HCT116 (cell line): ENCODE measurements at regions not wholly inside any gene's neighbourhood (a gene's known extent, or its start where the extent isn't known, plus 50 kb on each side); places are given as distances from the start of the nearest gene placed in this dataset.

Experiments used
- ATAC-seq: fragments of 200-7000 bp; cut with Tn5 transposase; 2 replicates; pipeline ENCODE4 v1.9.1; 2020; ENCODE audit warnings: mild to moderate bottlenecking, moderate library complexity
- BruUV-seq: library from RNA; stranded (reverse); fragments of 400-500 nt; replicated peaks from 2 replicates; lab custom pipeline; 2021; lab: Mats Ljungman, UMichigan
- CTCF ChIA-PET: fragments of 300-600 bp; sonication (Branson Sonifier 250); formaldehyde crosslinking; loops from one replicate; lab custom pipeline; 2021; ENCODE audit warnings: antibody characterized with exemption; lab: Charles Lee
- POLR2A ChIA-PET: fragments of 300-600, 350-600 bp; sonication (Branson Sonifier 250); formaldehyde crosslinking; loops from one replicate; lab custom pipeline; 2021; ENCODE audit warnings: antibody characterized with exemption; lab: Charles Lee
- RAD21 ChIA-PET, 2 experiments: fragments of 300-600 bp; sonication (Branson Sonifier 250); formaldehyde crosslinking; loops; one replicate each; lab custom pipeline; 2023; ENCODE audit warnings: low total read pairs in 2 of 2; ENCODE audit not compliant: uncharacterized antibody in 2 of 2, unreplicated experiment in 2 of 2, low non-redundant PET in 1 of 2; lab: Charles Lee
- DNase-seq: peaks from one replicate; pipeline ENCODE4 v3.0.0-alpha.2; 2010; ENCODE audit warnings: low read depth, low spot score
- H2AFZ ChIP-seq: fragments of 200-600 bp; shearing (Covaris generic), sonication (generic); 2 replicates; pipeline ENCODE4 v1.6.1; 2017; ENCODE audit warnings: low read depth, mixed run types, mixed read lengths, antibody characterized with exemption, low read length; ENCODE audit not compliant: poor library complexity, severe bottlenecking
- H3K27ac ChIP-seq: 2 replicates; pipeline ENCODE4 v1.5.1; 2012; ENCODE audit warnings: low read depth, low read length
- H3K27me3 ChIP-seq: fragments of 200-600 bp; sonication (generic); 2 replicates; pipeline ENCODE4 v1.6.1; 2016; ENCODE audit warnings: mixed run types, low read length, mixed read lengths; ENCODE audit not compliant: insufficient read depth
- H3K36me3 ChIP-seq, 2 experiments: fragments of 200-500 bp in 1 of 2; fragments of 200-600 bp in 1 of 2; sonication (Bioruptor generic) in 1 of 2; sonication (generic) in 1 of 2; 2 replicates each; pipeline versions ENCODE4 v1.5.1 to v1.6.1; 2014 to 2016; ENCODE audit warnings: low read length in 2 of 2, inconsistent platforms in 1 of 2, mixed read lengths in 1 of 2, mixed run types in 1 of 2; ENCODE audit not compliant: insufficient read depth in 2 of 2, control insufficient read depth in 1 of 2
- H3K4me1 ChIP-seq, 2 experiments: fragments of 200-600 bp in 1 of 2; sonication (generic) in 1 of 2; 2 replicates each; pipeline versions ENCODE4 v1.5.1 to v1.6.1; 2012 to 2017; ENCODE audit warnings: low read length in 2 of 2, inconsistent platforms in 1 of 2, mild to moderate bottlenecking in 1 of 2, mixed read lengths in 1 of 2, mixed run types in 1 of 2, moderate library complexity in 1 of 2; ENCODE audit not compliant: insufficient read depth in 2 of 2, control insufficient read depth in 1 of 2
- H3K4me2 ChIP-seq: fragments of 200-600 bp; sonication (generic); 2 replicates; pipeline ENCODE4 v1.6.1; 2017; ENCODE audit warnings: mixed run types, low read length, mixed read lengths
- H3K4me3 ChIP-seq, 2 experiments: fragments of 200-600 bp in 1 of 2; sonication (generic) in 1 of 2; replicated peaks in 1 of 2; 2 replicates each; pipeline ENCODE4 v1.5.1; 2011 to 2016; ENCODE audit warnings: low read length in 2 of 2, control low read depth in 1 of 2, low read depth in 1 of 2, mild to moderate bottlenecking in 1 of 2, mixed read lengths in 1 of 2, mixed run types in 1 of 2
- H3K79me2 ChIP-seq: fragments of 200-600 bp; sonication (generic); 2 replicates; pipeline ENCODE4 v1.6.1; 2017; ENCODE audit warnings: mild to moderate bottlenecking, mixed run types, low read length, moderate library complexity, mixed read lengths; ENCODE audit not compliant: insufficient read depth
- H3K9ac ChIP-seq: fragments of 200-600 bp; sonication (generic); 2 replicates; pipeline ENCODE4 v1.6.1; 2016; ENCODE audit warnings: low read length, mixed read lengths
- H3K9me2 ChIP-seq: fragments of 200-600 bp; sonication (generic), shearing (Covaris generic); 2 replicates; pipeline ENCODE4 v1.6.1; 2017; ENCODE audit warnings: mixed run types, mild to moderate bottlenecking, moderate library complexity; ENCODE audit not compliant: insufficient read depth
- H3K9me3 ChIP-seq, 2 experiments: fragments of 200-500 bp in 1 of 2; fragments of 200-600 bp in 1 of 2; sonication (Bioruptor generic) in 1 of 2; sonication (generic) in 1 of 2; 2 replicates each; pipeline ENCODE4 v1.6.1; 2014 to 2017; ENCODE audit warnings: low read length in 2 of 2, mixed read lengths in 2 of 2, inconsistent platforms in 1 of 2, low read depth in 1 of 2, mild to moderate bottlenecking in 1 of 2, mixed run types in 1 of 2, moderate library complexity in 1 of 2; ENCODE audit not compliant: control insufficient read depth in 1 of 2, insufficient read depth in 1 of 2
- H4K20me1 ChIP-seq: fragments of 200-600 bp; sonication (generic), shearing (Covaris generic); 2 replicates; pipeline ENCODE4 v1.6.1; 2017; ENCODE audit warnings: mixed run types, mild to moderate bottlenecking, moderate library complexity; ENCODE audit not compliant: insufficient read depth
- CBX3 ChIP-seq: IDR thresholded peaks from 2 replicates; pipeline ENCODE4 v1.6.1; 2012; ENCODE audit warnings: low read depth
- EZH2 ChIP-seq: fragments of 200-600 bp; sonication (generic); IDR thresholded peaks from 2 replicates; pipeline ENCODE4 v1.6.1; 2017; ENCODE audit warnings: antibody characterized with exemption, mixed run types
- EZH2phosphoT487 ChIP-seq: fragments of 200-600 bp; IDR thresholded peaks from 2 replicates; pipeline ENCODE4 v1.6.1; 2018; ENCODE audit warnings: antibody characterized with exemption, borderline replicate concordance
- FOSL1 ChIP-seq: IDR thresholded peaks from 2 replicates; pipeline ENCODE4 v1.6.1; 2012; ENCODE audit warnings: low read depth
- JUND ChIP-seq: IDR thresholded peaks from 2 replicates; pipeline ENCODE4 v1.6.1; 2012
- RAD21 ChIP-seq: IDR thresholded peaks from 2 replicates; pipeline ENCODE4 v1.6.1; 2012; ENCODE audit warnings: low read depth, mild to moderate bottlenecking
- SIN3A ChIP-seq: IDR thresholded peaks from 2 replicates; pipeline ENCODE4 v1.6.1; 2012; ENCODE audit warnings: low read depth
- SP1 ChIP-seq: IDR thresholded peaks from 2 replicates; pipeline ENCODE4 v1.6.1; 2012; ENCODE audit warnings: low read depth
- SRF ChIP-seq: IDR thresholded peaks from 2 replicates; pipeline ENCODE4 v1.6.1; 2012; ENCODE audit warnings: low read depth
- YY1 ChIP-seq: IDR thresholded peaks from 2 replicates; pipeline ENCODE4 v1.6.1; 2011; ENCODE audit warnings: low read length, low read depth, moderate library complexity, mild to moderate bottlenecking; ENCODE audit not compliant: insufficient replicate concordance; ENCODE audit errors: extremely low read depth
- intact Hi-C: fragments of 100-400 bp; cut with micrococcal nuclease; formaldehyde crosslinking; loops from 2 replicates; pipeline ENCODE4 v1.10.0; 2022
- TF ChIP-seq, protein P1 (sequence below): IDR thresholded peaks from 2 replicates; pipeline ENCODE4 v1.6.1; 2012
- TF ChIP-seq, protein P2 (sequence below): IDR thresholded peaks from 2 replicates; pipeline ENCODE4 v1.6.1; 2011; ENCODE audit warnings: mild to moderate bottlenecking, low read length, moderate library complexity; ENCODE audit not compliant: insufficient replicate concordance; ENCODE audit errors: extremely low read depth

- H3K9ac ChIP-seq, result no peak overlapping the region
- CTCF ChIA-PET, result no interaction called here
- ATAC-seq (no peak), DNase-seq (no peak)
- no peak overlapping the region for H3K4me3 ChIP-seq
- POLR2A ChIA-PET, result no interaction called here
- H3K79me2 ChIP-seq, result no peaks in the 10 kb centered on the region
- H3K36me3 ChIP-seq, result no peaks in the 10 kb centered on the region
- TF ChIP-seq RAD21 (no peak), FOSL1 (no peak), JUND (no peak), EZH2phosphoT487 (no peak), SRF (no peak), SIN3A (no peak), YY1 (no peak), EZH2 (no peak), CBX3 (no peak), SP1 (no peak)
- TF ChIP-seq, protein P1, sequence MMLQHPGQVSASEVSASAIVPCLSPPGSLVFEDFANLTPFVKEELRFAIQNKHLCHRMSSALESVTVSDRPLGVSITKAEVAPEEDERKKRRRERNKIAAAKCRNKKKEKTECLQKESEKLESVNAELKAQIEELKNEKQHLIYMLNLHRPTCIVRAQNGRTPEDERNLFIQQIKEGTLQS, result no peak
- TF ChIP-seq, protein P2, sequence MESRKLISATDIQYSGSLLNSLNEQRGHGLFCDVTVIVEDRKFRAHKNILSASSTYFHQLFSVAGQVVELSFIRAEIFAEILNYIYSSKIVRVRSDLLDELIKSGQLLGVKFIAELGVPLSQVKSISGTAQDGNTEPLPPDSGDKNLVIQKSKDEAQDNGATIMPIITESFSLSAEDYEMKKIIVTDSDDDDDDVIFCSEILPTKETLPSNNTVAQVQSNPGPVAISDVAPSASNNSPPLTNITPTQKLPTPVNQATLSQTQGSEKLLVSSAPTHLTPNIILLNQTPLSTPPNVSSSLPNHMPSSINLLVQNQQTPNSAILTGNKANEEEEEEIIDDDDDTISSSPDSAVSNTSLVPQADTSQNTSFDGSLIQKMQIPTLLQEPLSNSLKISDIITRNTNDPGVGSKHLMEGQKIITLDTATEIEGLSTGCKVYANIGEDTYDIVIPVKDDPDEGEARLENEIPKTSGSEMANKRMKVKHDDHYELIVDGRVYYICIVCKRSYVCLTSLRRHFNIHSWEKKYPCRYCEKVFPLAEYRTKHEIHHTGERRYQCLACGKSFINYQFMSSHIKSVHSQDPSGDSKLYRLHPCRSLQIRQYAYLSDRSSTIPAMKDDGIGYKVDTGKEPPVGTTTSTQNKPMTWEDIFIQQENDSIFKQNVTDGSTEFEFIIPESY, result no peak
- TF ChIP-seq, all 23 proteins: peak for 0
- no peaks in the 10 kb centered on the region for H3K9me3 ChIP-seq
- no peak overlapping the region for H3K27ac ChIP-seq
- no peak overlapping the region for H3K4me2 ChIP-seq
- no peaks in the 10 kb centered on the region for H3K9me2 ChIP-seq
- H4K20me1 ChIP-seq, result no peaks in the 10 kb centered on the region
- BruUV-seq, result no TSS peak
- H2AFZ ChIP-seq, result no peak overlapping the region
- intact Hi-C loops, result no loop called here
- RAD21 ChIA-PET, result no interaction called here
- no peaks in the 10 kb centered on the region for H3K4me1 ChIP-seq
- H3K27me3 ChIP-seq, result no peaks in the 10 kb centered on the region
Observed at GRCh38 chr18:26736301-26736700, 129.2 kb downstream of the AQP4 start.
